RCC 7860 (cell line): ENCODE measurements at regions not wholly inside any gene's neighbourhood (a gene's known extent, or its start where the extent isn't known, plus 50 kb on each side); places are given as distances from the start of the nearest gene placed in this dataset.
"Not testable (repeated sequence)": the region's sequence is repeated elsewhere in the genome, so short reads cannot be mapped to it uniquely, and the experiment has no call there.

Experiments
- DNase-seq: peaks from one replicate; pipeline ENCODE4 v3.0.0-alpha.2; 2015; ENCODE audit warnings: low spot score
- FAIRE-seq: peaks from 2 replicates; lab custom pipeline; 2012; peaks lifted over from hg19 to GRCh38; lab: Jason Lieb, UNC

GRCh38 chr3:74165211-74165610 is 449.2 kb downstream of the CNTN3 start:
- no peak for FAIRE-seq
- no peak for DNase-seq

- FAIRE-seq (no peak), DNase-seq (no peak)
Observed at GRCh38 chr3:74149466-74149865, 465.0 kb downstream of the CNTN3 start.

DNA sequence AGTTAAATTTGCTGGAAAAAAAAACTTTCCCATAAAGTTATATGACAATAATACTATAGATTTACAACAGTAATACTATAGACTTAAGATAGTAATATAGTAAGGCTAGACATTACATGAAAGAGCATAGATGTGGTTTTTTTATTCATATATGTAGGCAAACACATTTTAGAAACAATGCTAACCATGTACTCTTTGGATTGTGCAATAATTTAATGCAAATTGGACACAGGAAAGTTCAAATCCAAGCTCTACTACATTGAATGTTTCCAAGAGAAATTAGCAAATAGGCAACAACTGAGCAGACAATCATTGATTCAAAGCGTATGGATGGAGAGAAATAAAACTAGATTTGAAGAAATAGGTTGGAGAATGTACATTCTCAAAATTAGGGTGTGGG is 469.2 kb downstream of the CNTN3 start:
- FAIRE-seq = no peak

GRCh38 chr3:74139648-74140047 is 474.8 kb downstream of the CNTN3 start:
- no peak for DNase-seq

More for the DNA sequence above, 469.2 kb downstream of the CNTN3 start:
- no peak for DNase-seq

DNA sequence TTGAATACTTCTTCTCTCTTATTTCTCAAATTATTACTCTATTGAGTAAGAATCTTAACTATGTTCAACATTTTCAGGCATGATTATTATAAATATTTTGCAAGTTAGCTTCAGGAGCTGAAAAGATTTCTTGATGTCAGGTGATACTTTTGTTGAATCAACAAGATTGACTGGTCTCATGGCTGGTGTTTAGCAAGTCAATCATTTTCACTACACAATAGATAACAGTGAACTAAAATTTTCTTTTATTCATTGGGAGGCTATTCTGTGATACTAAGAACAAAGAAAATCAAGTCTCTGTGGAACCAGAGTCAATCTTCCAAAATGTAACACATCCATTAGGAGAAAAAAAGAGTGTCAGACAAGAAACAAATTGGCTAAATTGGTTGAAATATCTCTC is 476.7 kb downstream of the CNTN3 start:
- no peak for FAIRE-seq
- no peak for DNase-seq

More at GRCh38 chr3:74139648-74140047, 474.8 kb downstream of the CNTN3 start:
- FAIRE-seq = no peak

- no peak for FAIRE-seq
Observed at GRCh38 chr3:74135808-74136207, 478.7 kb downstream of the CNTN3 start.

DNA sequence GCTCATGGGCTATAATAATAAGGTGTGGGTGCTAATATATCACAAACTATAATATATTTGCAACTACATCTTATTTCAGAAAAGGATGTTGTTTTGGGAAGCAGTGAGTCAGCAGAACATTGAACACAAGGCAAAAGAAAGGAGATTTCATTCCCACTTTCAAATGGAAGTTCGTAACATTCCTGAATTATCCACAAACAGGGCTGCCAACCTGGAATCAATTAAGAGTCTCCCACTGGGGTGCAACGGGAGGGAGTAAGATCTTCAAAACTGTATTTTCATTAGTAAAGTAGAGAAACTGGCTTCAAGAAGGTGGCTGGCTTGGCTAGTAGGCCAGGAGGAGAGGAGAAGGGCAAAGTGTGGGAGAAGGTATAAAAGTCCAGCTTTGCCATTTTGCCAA is 479.6 kb downstream of the CNTN3 start:
- DNase-seq = no peak
- no peak for FAIRE-seq

More at GRCh38 chr3:74135808-74136207, 478.7 kb downstream of the CNTN3 start:
- DNase-seq = no peak

DNA sequence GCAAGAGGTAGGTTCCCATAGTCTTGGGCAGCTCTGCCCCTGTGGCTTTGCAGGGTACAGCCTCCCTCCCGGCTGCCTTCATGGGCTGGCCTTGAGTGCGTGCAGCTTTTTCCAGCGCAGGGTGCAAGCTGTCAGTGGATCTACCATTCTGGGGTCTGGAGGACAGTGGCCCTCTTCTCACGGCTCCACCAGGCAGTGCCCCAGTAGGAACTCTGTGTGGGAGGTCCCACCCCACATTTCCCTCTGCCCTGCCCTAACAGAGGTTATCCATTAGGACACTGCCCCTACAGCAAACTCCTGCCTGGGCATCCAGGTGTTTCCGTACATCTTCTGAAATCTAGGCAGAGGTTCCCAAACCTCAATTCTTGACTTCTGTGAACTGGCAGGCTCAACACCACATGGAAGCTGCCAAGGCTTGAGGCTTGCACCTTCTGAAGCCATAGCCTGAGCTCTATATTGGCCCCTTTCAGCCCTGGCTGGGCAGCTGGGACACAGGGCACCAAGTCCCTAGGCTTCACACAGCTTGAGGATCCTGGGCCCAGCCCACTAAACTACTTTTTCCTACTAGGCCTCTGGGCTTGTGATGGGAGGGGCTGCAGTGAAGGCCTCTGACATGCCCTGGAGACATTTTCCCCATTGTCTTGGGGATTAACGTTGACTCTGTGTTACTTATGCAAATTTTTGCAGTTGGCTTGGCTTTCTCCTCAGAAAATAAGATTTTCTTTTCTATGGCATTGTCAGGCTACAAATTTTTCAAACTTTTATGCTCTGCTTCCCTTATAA is 482.7 kb downstream of the CNTN3 start:
- FAIRE-seq, DNase-seq: not testable (repeated sequence)

GRCh38 chr3:74129611-74130010 is 484.8 kb downstream of the CNTN3 start:
- FAIRE-seq = no peak

GRCh38 chr3:74129056-74129455 is 485.4 kb downstream of the CNTN3 start:
- DNase-seq (no peak), FAIRE-seq (no peak)

More at GRCh38 chr3:74129611-74130010, 484.8 kb downstream of the CNTN3 start:
- no peak for DNase-seq

- no peak for DNase-seq
- no peak for FAIRE-seq
Observed at GRCh38 chr3:74127256-74127655, 487.2 kb downstream of the CNTN3 start.

DNA sequence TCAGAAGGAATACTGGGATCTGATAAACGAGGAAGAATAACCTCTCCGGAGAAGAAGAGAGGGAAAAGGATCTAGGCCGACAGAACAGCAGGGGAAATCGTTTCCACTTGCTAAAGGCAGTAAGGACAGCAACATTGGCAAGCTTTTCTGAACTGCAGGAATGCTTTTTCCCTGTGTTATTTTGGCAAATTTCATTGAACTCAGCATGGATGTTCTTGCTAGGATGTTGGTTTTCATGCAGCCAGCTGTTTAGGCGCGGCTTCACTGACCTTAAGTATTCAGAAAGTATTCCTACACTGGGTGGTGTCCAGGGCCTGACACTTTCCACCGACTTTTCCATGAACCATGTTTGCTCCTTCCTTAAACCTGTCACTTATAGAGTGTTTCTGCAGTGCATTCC is 489.7 kb downstream of the CNTN3 start:
- DNase-seq (no peak), FAIRE-seq (no peak)

- DNase-seq (no peak), FAIRE-seq (no peak)
Observed at GRCh38 chr3:74122281-74122680, 492.2 kb downstream of the CNTN3 start.

DNA sequence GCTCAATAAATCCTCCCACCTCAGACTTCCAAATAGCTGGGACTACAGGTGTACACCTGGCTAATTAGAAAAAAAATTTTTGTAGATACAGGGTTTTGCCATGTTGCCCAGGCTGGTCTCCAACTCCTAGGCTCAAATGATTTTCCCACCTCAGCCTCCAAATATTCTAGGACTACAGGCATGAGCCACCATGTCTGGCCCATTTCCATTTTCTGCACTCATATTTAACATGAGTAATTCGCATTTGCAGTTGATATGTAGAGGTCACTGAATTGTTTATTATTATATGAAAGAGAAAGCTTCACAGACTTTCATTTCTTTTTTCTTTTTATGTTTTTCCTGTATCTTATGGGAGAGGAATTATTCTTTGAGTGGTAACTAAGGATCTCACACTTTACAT is 492.7 kb downstream of the CNTN3 start:
- no peak for FAIRE-seq
- no peak for DNase-seq

GRCh38 chr3:74119221-74119620 is 494.5 kb upstream of the PDZRN3 start:
- FAIRE-seq (no peak), DNase-seq (no peak)

DNA sequence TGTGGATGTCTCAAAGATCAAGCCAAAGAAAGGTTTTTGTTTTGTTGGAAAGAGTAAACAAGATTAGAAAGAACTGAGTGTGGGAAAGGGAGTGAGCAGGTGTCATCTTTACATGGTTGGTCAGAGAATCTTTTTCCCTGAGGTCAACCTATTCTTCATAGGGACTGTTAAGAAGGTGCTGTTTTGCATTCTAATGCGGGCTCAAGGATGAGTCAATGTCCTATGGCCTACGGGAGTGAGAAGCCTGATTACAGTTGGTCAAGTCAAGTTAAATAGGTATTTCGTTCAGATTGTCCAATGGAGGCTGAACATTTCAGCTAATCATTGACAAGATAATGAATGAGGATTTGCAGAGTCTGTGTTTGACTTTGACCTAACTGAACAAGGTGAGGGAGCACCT is 491.2 kb upstream of the PDZRN3 start:
- no peak for FAIRE-seq
- no peak for DNase-seq

GRCh38 chr3:74107451-74107850 is 482.7 kb upstream of the PDZRN3 start:
- no peak for DNase-seq
- no peak for FAIRE-seq

DNA sequence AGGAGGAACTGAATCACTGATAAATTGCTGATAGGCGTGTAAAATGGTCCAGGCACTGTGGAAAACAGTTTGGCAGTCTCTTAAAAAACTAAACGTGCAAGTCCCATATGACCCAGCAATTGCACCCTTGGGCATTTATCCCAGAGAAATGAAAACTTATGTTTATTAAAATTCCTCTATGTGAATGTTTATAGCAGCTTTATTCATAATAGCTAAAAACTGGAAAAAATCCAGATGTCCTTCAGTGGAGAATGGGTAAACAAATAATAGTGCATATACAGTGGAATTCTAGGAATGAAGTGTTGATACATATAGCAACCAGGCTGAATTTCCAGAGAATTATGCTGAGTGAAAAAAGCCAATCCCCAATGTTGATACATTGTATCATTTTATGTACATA is 482.2 kb upstream of the PDZRN3 start:
- DNase-seq = no peak
- FAIRE-seq = no peak

- DNase-seq (no peak), FAIRE-seq (no peak)
Observed at GRCh38 chr3:74091204-74091603, 466.5 kb upstream of the PDZRN3 start.

- FAIRE-seq = no peak
Observed at GRCh38 chr3:74089814-74090213, 465.1 kb upstream of the PDZRN3 start.

DNA sequence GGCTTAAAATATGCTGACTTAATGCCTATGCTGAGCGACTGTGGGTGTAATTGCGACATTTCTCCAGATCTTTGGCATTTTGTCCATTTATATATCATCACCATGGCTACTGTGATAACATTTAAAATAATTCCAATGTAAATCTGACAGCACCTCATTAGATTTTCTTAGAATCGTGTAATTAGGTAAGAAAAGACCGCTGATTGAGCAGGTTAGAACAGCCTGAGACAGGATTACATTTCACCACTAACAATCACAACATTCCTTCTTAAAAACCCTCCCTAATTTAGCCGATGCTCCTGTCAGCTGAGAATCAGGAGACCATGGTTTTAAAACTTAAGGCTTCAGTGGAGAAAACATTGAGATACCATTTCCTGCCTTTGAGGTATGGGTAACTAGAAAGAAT is 455.3 kb upstream of the PDZRN3 start:
- FAIRE-seq (no peak), DNase-seq (no peak)

More at GRCh38 chr3:74089814-74090213, 465.1 kb upstream of the PDZRN3 start:
- DNase-seq = no peak

- no peak for DNase-seq
- FAIRE-seq = no peak
Observed at GRCh38 chr3:74075241-74075640, 450.5 kb upstream of the PDZRN3 start.

DNA sequence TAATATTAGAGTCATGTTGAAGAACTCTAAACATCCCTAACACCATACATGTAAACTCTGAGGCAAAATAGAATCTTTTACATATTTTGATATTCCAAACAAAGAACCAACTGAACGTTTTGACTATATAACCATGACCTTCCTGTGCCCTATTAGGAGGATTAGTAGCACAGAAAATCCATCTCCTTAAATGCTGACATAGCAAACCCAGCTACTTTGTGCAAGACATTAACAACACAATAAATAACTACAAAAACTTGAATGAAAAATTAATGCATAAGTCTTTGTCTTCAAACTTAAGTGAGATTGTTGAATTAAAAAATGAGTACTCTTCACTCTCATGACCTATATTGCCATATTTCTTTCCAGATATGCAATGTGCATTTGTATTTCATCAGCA is 450.0 kb upstream of the PDZRN3 start:
- no peak for FAIRE-seq

More for the DNA sequence above, 450.0 kb upstream of the PDZRN3 start:
- DNase-seq = no peak
